Right renal cortex interstitium (tissue), 3 donors: ENCODE measurements at regions not wholly inside any gene's neighbourhood (a gene's known extent, or its start where the extent isn't known, plus 50 kb on each side); places are given as distances from the start of the nearest gene placed in this dataset.
"Not testable (repeated sequence)": the region's sequence is repeated elsewhere in the genome, so short reads cannot be mapped to it uniquely, and the experiment has no call there.

ENCODE experiments used
- DNase-seq, 3 donors: peaks; one replicate each; pipeline ENCODE4 v3.0.0-alpha.2; 2013; ENCODE audit warnings: low read depth in 3 of 3, low spot score in 2 of 3

GRCh38 chr22:44566911-44567310, 68.9 kb upstream of the RTL6 start:
- DNase-seq, result no peak

GRCh38 chr22:44562651-44563050, 64.6 kb upstream of the RTL6 start:
- not testable (repeated sequence) for DNase-seq

GRCh38 chr22:44561139-44561840, 63.3 kb upstream of the RTL6 start:
- DNase-seq, result no peak

GRCh38 chr22:44558671-44559070, 60.6 kb upstream of the RTL6 start:
- DNase-seq, result not testable (repeated sequence)

- DNase-seq, result not testable (repeated sequence)
Observed at GRCh38 chr22:44557872-44558271, 59.8 kb upstream of the RTL6 start.

- no peak for DNase-seq
Observed at GRCh38 chr22:44557064-44557748, 59.2 kb upstream of the RTL6 start.

GRCh38 chr22:44555597-44555996, 57.6 kb upstream of the RTL6 start:
- DNase-seq, result no peak

- no peak for DNase-seq
Observed at GRCh38 chr22:44555046-44555445, 57.0 kb upstream of the RTL6 start.

- no peak for DNase-seq
Observed at GRCh38 chr22:44554411-44554810, 56.4 kb upstream of the RTL6 start.

GRCh38 chr22:44550711-44551491, 52.9 kb upstream of the RTL6 start:
- no peak for DNase-seq

GRCh38 chr22:44549701-44550100, 51.7 kb upstream of the RTL6 start:
- DNase-seq, result no peak

- DNase-seq, result no peak
Observed at GRCh38 chr22:44548981-44549380, 50.9 kb upstream of the RTL6 start.
